SK-N-SH treated with all-trans-retinoic acid at 6 μM for 48 hours (cell line): ENCODE measurements at regions not wholly inside any gene's neighbourhood (a gene's known extent, or its start where the extent isn't known, plus 50 kb on each side); places are given as distances from the start of the nearest gene placed in this dataset.

Experiments
- ATAC-seq: fragments of 200-7000 bp; cut with Tn5 transposase; 3 replicates; pipeline ENCODE4 v1.9.1; 2020; ENCODE audit warnings: mild to moderate bottlenecking, moderate library complexity
- CREB5 ChIP-seq: fragments of 250-450 bp; sonication (Bioruptor Pico); IDR thresholded peaks from 2 replicates; pipeline ENCODE4 v1.5.1; 2020; ENCODE audit warnings: low read depth, mild to moderate bottlenecking, moderate library complexity
- CSDC2 ChIP-seq: fragments of 250-450 bp; sonication (Bioruptor Pico); IDR thresholded peaks from 2 replicates; pipeline ENCODE4 v1.5.0; 2020; ENCODE audit warnings: mild to moderate bottlenecking, moderate library complexity
- CSRNP3 ChIP-seq: fragments of 250-450 bp; sonication (Bioruptor Pico); IDR thresholded peaks from 2 replicates; pipeline ENCODE4 v1.5.1; 2021; ENCODE audit warnings: mild to moderate bottlenecking, moderate library complexity
- ESRRG ChIP-seq: fragments of 250-450 bp; sonication (Bioruptor Pico); IDR thresholded peaks from 2 replicates; pipeline ENCODE4 v1.6.1; 2021; ENCODE audit warnings: mild to moderate bottlenecking
- OSR1 ChIP-seq: fragments of 250-450 bp; sonication (Bioruptor Pico); IDR thresholded peaks from 2 replicates; pipeline ENCODE4 v1.8.0; 2022; ENCODE audit warnings: moderate library complexity, mild to moderate bottlenecking, inconsistent platforms
- PATZ1 ChIP-seq: fragments of 250-450 bp; sonication (Bioruptor Pico); IDR thresholded peaks from 2 replicates; pipeline ENCODE4 v1.8.0; 2020; ENCODE audit warnings: mild to moderate bottlenecking, moderate library complexity, borderline replicate concordance
- POU6F1 ChIP-seq: fragments of 250-450 bp; sonication (Bioruptor Pico); IDR thresholded peaks from 2 replicates; pipeline ENCODE4 v1.8.0; 2021; ENCODE audit warnings: low read depth, mild to moderate bottlenecking, moderate library complexity, borderline replicate concordance
- PPARA ChIP-seq: fragments of 250-450 bp; sonication (Bioruptor Pico); IDR thresholded peaks from 2 replicates; pipeline ENCODE4 v1.5.0; 2020; ENCODE audit warnings: mild to moderate bottlenecking, borderline replicate concordance
- RARB ChIP-seq: fragments of 250-450 bp; sonication (Bioruptor Pico); IDR thresholded peaks from 2 replicates; pipeline ENCODE4 v1.8.0; 2021; ENCODE audit warnings: mild to moderate bottlenecking, moderate library complexity
- SNAI2 ChIP-seq: fragments of 250-450 bp; sonication (Bioruptor Pico); IDR thresholded peaks from 2 replicates; pipeline ENCODE4 v1.5.0; 2020; ENCODE audit warnings: mild to moderate bottlenecking, moderate library complexity
- TOX ChIP-seq: fragments of 250-450 bp; sonication (Bioruptor Pico); IDR thresholded peaks from 2 replicates; pipeline ENCODE4 v1.8.0; 2021; ENCODE audit warnings: mild to moderate bottlenecking, moderate library complexity, borderline replicate concordance
- TSHZ2 ChIP-seq: fragments of 250-450 bp; sonication (Bioruptor Pico); IDR thresholded peaks from 2 replicates; pipeline ENCODE4 v1.5.0; 2020; ENCODE audit warnings: mild to moderate bottlenecking, moderate library complexity
- ZC3H10 ChIP-seq: fragments of 250-450 bp; sonication (Bioruptor Pico); IDR thresholded peaks from 2 replicates; pipeline ENCODE4 v1.5.1; 2021; ENCODE audit warnings: mild to moderate bottlenecking, moderate library complexity
- ZFP3 ChIP-seq: fragments of 250-450 bp; sonication (Bioruptor Pico); IDR thresholded peaks from 2 replicates; pipeline ENCODE4 v1.5.0; 2020; ENCODE audit warnings: mild to moderate bottlenecking, moderate library complexity
- ZFP30 ChIP-seq: fragments of 450-650 bp; formaldehyde crosslinking; IDR thresholded peaks from 2 replicates; pipeline ENCODE4 v1.5.0; 2022; ENCODE audit warnings: mild to moderate bottlenecking, moderate library complexity
- ZNF565 ChIP-seq: fragments of 450-650 bp; formaldehyde crosslinking; conservative IDR thresholded peaks from 2 replicates; pipeline ENCODE4 v1.5.0; 2020; ENCODE audit warnings: low read depth, mild to moderate bottlenecking, moderate library complexity

- ATAC-seq, result no peak
- no peak for TF ChIP-seq ZC3H10
- no peak for TF ChIP-seq ZNF565 (CRISPR knock-in tag)
- no peak for TF ChIP-seq ESRRG
- TF ChIP-seq SNAI2, result no peak
- TF ChIP-seq PATZ1 (CRISPR knock-in tag), result no peak
- no peak for TF ChIP-seq RARB (CRISPR knock-in tag)
- TF ChIP-seq CREB5 (CRISPR knock-in tag), result no peak
- no peak for TF ChIP-seq TSHZ2
- TF ChIP-seq POU6F1 (CRISPR knock-in tag), result no peak
- TF ChIP-seq CSDC2 (CRISPR knock-in tag), result no peak
- TF ChIP-seq PPARA (CRISPR knock-in tag), result no peak
Measured at GRCh38 chr9:90175257-90175656, 467.4 kb downstream of the DIRAS2 start.

GRCh38 chr9:90175865-90176264, 466.8 kb downstream of the DIRAS2 start:
- no peak for ATAC-seq

More at GRCh38 chr9:90175865-90176264, 466.8 kb downstream of the DIRAS2 start:
- TF ChIP-seq PATZ1 (CRISPR knock-in tag) (no peak), ESRRG (no peak), OSR1 (no peak), RARB (CRISPR knock-in tag) (no peak), TOX (CRISPR knock-in tag) (no peak), CSRNP3 (CRISPR knock-in tag) (no peak), CSDC2 (CRISPR knock-in tag) (no peak), SNAI2 (no peak), ZFP3 (CRISPR knock-in tag) (no peak), PPARA (CRISPR knock-in tag) (no peak), ZC3H10 (no peak), TSHZ2 (no peak), ZFP30 (CRISPR knock-in tag) (no peak)
